Mucosa of gallbladder (tissue), 1 donor: ENCODE measurements at regions not wholly inside any gene's neighbourhood (a gene's known extent, or its start where the extent isn't known, plus 50 kb on each side); places are given as distances from the start of the nearest gene placed in this dataset.

Experiments
- DNase-seq: peaks from one replicate; pipeline ENCODE4 v3.0.0-alpha.2; 2020; ENCODE audit warnings: low spot score
- donor health status: DM: no; HTN: no; CAD: no.

- no peak for DNase-seq
Observed at GRCh38 chr10:89095701-89096391, 105.2 kb downstream of the FAS start.

DNA sequence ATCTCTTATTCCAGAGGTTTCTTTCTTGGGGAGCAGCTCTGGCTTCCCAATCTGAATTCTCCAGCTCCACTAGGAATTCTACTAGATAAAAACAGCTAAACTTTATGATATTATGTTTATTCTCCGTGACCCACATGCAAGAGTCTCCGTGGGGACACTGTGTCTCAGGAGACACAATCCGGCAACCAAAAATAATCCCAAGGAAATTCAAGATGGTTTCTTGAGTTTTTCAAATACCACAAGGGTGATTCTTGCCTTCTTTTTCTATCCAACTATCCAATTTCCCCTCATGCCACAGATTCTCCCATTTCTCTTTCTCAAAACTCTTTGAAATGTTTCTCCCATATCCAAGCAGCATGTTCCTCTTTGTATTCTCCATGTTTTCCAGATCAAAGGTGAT lies 103.1 kb downstream of the FAS start:
- no peak for DNase-seq

DNA sequence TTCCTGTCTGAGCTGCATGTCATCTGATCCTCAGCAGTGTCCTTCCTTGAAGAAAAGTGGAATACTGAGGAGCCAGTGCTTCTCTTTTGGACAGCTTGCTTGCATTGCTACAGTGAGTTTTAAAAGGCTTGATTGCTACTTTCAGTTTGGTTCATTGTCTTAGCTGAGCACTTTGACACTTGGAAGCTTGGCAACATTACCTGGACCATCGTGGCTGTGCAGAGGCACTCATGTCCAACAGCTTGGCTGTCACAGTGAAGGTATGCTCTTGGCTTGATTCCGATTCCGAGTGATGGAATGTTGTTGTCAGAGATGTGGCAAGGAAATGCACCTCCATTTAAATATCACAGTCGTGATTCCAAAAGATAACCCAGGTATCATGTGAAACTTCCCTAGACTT lies 102.4 kb downstream of the FAS start:
- no peak for DNase-seq

DNA sequence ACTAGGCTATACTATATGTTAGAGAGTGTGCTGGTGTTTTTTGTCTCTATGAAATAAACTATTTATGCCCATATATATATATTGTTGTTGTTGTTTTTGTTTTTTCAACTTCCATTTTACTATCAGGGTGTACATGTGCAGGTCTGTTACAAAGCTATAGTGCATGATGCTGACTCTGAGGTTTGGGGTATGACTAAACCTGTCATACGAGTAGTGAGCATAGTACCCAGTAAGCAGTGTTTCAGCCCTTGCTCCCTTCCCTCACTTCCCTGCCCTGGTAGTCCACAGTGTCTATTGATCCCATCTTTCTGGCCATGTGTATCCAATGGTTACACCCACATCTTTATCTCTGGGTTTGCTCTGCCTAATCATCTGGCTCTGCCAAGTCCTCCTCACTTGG lies 101.8 kb downstream of the FAS start:
- DNase-seq, result no peak

DNA sequence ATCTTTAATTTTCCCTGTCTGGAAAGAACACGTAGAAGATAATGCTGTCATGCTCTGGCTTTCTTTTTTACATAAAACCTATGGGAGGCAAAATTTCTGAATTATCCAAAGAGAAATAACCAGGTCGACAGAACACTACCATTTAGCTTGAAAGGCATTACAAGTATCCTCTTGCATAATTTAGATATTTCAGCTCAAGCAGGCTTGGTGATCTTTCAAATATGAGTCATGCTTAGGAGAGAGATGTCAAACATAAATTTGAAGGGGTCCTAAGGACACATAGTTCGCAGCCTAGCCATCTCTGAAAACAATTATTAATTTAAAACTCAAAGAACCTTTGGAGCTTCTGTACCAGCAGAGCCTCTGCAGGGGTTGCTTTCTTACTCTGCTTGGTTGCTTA lies 100.9 kb downstream of the FAS start:
- no peak for DNase-seq

DNA sequence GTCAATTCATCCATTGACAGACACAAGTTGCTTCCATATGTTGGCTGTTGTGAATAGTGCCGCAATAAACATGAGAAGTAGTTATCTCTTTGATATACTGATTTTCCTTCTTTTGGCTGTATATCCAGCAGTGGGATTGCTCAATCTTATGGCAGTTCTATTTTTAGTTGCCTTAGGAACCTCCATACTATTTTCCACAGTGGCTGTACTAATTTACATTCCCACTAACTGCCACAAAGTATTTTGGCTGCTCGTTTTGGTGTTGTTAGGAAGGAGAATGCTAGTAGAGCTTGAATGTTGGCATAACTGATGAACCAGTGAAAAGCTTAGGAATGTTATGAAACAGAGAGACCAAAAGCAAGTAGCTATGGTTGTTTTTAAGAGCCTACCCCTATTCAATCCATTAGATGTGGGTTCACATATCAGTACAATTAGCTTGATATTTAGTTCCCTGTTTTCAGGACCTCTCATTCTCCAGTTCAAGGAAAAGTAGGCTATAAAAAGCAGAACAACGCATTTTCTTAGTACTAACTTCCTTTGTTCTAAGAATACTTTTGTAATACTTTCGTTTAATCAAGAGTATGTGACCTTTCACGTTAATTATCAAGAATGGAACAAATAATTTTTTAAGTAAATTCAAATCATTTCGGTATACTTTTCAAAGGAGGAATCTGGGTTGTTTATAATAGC lies 100.3 kb downstream of the FAS start:
- DNase-seq, result no peak

DNA sequence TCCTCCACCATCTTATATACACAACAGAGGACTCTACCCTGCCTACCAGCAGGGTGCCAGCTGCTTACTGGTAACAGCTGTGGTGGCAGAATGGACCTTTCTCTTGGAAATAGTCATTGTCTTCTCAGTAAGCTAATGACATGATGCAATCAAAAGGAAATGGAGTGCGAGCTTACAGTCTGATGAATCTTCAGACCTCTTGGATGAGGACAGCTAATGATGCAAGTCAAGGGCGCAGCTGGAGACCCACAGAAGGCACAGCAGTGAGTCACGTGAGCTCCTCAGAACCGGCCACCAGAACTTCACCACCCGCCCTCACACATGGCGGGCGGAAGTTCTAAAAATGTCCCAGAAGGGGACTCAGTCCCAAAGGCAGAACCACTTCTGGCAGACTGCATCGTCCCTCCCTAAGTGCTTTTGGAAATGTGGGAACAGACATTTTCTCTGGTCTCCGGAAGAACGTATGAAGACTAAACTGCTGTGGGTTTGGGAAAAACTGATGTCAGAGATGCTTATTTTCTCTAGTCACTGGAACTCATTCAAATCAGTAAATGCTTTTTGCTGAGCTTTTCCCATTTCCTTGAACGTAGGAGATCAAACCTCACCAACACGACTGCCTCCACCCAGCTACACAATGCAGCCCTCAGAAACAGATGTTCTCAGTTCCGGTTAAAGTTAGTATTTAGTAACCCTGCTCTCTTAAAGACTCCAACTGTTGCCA lies 96.4 kb downstream of the FAS start:
- DNase-seq, result peak; percentile 58

GRCh38 chr10:89085153-89085552 lies 94.6 kb downstream of the FAS start:
- DNase-seq, result no peak

DNA sequence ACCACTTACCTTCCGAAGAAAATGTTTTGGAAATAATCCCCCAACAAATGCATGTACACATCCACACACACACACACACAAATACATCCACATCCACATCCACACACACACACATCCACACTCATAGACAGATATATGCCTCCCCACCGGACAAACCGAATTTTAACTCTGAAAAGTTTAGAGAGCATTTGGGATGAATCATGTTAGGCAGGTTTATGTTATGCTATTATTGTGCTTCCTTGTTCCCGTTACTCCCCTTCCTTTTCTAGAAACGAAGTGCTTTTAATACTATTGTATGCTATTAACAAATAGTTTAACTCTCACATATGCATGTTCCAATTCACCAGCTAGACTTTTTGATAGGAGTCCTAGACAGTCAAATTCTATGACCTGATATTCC lies 91.5 kb downstream of the FAS start:
- no peak for DNase-seq

DNA sequence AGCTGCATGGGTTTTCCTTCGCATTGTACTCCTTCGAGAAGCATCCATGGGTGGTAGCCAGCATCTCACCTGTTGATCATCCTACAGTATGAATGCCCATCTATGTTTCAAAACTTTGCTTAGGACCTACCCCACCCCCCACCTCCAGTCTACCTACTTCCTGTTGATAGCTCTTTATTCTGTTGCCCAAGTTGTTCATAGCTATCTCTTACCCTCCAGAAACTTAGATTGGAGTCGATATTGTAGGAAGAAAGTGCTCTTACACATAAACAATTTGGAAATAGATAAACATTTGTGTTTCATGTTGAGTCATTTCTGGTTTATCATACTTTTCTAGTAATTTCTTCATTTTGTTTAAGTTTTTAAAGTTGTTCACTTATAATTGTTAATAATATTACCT lies 90.1 kb downstream of the FAS start:
- DNase-seq, result no peak

GRCh38 chr10:89079961-89080360 lies 89.4 kb downstream of the FAS start:
- no peak for DNase-seq

DNA sequence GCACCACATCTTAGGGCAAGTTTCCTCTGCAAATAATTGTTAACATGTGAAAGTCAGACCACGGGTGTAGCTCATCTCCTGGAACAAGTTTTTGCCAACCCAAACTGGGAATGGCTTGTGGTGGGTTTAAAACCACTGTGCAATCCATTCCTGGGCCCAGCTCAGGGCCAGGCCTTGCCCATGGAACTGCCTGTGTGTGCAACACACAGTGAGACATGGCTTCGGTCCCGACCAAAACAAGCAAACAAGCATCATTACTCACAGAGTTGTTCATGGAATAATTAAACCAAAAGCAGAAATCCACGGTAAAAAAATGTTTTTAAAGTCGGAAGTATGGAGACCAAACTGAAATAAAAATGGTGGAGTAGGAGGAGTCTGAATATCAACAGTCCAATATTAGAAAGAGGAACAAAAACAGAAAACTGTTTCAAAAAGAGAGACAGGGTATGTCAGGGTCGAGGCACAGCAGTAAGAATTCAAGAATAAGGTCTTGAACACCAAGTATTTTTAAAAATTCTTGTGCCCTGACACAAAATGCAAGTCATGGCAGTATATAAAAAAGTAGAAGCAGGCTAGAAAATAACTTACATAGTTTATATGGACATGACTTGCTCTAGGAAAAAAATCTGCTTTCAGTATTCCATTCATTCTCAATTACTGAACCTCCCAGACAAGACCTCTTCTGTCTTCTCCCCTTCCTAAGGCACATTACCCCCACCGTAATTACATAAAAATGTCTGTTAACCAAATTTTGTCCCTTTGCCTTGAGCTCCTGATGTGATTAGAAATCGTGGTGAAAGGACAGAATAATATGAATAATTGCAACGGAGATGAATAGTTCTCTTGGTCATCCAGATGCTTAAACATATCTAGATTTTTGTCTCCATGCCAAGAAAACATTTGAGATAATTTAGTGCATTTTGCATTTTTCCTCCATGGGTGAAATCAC lies 88.4 kb downstream of the FAS start:
- no peak for DNase-seq

GRCh38 chr10:89076120-89076519 lies 85.5 kb downstream of the FAS start:
- DNase-seq, result no peak

DNA sequence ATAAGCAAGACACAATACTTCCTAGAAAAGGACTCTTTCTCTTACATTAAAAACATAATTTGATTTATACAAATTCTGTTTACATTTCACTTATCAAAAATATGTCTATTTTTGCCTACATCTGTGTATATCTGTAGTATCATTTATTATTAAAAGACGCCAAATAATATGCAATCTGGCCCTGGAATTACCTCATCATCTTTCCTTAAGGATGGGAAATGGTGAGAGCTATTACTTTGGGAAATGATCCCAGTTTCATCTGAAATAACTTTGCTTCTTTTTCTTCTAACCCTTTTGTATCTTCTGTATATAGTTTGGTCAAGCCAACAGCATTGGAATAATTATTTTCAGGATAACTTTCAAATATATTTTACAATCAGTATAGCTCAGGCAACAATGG lies 85.0 kb downstream of the FAS start:
- no peak for DNase-seq

- DNase-seq, result peak; percentile 33
Observed at GRCh38 chr10:89074120-89074519, 83.5 kb downstream of the FAS start.

- no peak for DNase-seq
Observed at GRCh38 chr10:89073719-89074118, 83.1 kb downstream of the FAS start.

- no peak for DNase-seq
Observed at GRCh38 chr10:89069589-89069988, 79.0 kb downstream of the FAS start.
